GM21367 (cell line): ENCODE measurements at regions not wholly inside any gene's neighbourhood (a gene's known extent, or its start where the extent isn't known, plus 50 kb on each side); places are given as distances from the start of the nearest gene placed in this dataset.

Source experiments
- ATAC-seq: cut with Tn5 transposase; IDR thresholded peaks from one replicate; pipeline ENCODE4 v1.9.1; 2021; ENCODE audit not compliant: unreplicated experiment

- ATAC-seq, result no peak
These were observed 229.3 kb downstream of the SNX18 start for GRCh38 chr5:54746777-54747398.

GRCh38 chr5:54746346-54746745 is 228.8 kb downstream of the SNX18 start:
- no peak for ATAC-seq

DNA sequence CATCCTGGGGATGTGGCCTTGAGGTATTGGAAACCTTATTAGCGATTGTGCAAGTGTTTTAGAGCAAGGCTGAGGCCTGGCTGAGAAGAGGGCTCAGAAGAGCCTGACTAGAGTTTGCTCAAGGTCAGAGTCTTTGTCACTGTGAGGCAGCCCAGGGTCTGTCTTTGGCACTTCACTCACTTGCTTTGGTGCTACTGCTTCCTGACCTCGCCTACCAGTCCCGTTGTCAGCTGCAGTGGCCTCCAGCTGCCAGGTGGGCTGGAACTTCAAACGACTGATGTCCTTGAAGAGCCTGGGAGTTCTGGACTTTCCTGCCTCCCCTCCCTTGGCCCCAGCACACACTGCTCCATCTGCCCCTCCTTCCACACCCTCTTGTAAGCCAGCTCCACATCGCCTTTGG is 228.0 kb downstream of the SNX18 start:
- no peak for ATAC-seq

- ATAC-seq, result peak; percentile 91
These were observed 226.6 kb downstream of the SNX18 start for GRCh38 chr5:54743997-54744788.

GRCh38 chr5:54743581-54743980 is 226.0 kb downstream of the SNX18 start:
- ATAC-seq, result no peak

DNA sequence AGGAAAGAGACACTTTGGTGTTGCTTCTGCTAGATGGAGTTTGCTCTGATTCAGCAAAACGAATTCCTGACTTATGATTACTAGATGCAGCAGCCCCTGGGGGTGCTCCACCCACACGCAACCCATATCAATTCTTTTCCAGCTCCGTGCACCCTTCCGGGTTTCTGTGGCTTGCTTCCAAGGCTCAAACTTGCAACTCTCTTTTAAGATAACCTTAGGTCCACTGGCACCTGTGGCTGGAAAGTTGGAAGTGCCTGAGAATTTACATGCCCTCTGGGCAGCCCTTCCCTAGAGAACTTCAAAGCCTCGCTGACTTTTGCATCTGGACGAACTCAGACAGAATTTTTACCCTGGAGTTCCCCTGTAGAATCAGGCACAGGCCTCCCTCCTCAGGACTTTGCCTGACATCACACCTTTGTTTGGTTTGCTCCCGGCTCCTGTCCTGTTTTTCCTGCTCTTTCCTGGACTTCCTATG is 224.9 kb downstream of the SNX18 start:
- no peak for ATAC-seq

- ATAC-seq, result no peak
These were observed 224.2 kb downstream of the SNX18 start for GRCh38 chr5:54741711-54742110.

GRCh38 chr5:54740141-54740540 is 222.6 kb downstream of the SNX18 start:
- ATAC-seq, result no peak

- no peak for ATAC-seq
These were observed 221.8 kb downstream of the SNX18 start for GRCh38 chr5:54739371-54739770.

DNA sequence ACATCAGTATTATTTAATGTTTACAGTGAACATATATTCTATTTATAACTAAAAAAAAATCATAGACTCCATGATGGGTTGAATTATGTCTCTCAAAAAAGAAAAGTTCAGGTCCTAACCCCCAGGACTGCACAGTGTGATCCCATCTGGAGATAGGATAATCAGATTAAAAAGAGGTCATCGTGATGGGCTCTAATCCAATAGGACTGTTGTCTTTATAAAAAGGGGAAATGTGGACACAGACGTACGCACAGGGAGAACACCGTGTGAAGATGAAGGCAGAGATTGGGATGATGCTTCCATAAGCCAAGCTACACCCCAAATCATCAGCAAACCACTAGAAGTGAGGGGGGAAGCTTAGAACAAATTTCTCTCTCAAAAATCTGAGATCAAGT is 221.4 kb downstream of the SNX18 start:
- no peak for ATAC-seq

DNA sequence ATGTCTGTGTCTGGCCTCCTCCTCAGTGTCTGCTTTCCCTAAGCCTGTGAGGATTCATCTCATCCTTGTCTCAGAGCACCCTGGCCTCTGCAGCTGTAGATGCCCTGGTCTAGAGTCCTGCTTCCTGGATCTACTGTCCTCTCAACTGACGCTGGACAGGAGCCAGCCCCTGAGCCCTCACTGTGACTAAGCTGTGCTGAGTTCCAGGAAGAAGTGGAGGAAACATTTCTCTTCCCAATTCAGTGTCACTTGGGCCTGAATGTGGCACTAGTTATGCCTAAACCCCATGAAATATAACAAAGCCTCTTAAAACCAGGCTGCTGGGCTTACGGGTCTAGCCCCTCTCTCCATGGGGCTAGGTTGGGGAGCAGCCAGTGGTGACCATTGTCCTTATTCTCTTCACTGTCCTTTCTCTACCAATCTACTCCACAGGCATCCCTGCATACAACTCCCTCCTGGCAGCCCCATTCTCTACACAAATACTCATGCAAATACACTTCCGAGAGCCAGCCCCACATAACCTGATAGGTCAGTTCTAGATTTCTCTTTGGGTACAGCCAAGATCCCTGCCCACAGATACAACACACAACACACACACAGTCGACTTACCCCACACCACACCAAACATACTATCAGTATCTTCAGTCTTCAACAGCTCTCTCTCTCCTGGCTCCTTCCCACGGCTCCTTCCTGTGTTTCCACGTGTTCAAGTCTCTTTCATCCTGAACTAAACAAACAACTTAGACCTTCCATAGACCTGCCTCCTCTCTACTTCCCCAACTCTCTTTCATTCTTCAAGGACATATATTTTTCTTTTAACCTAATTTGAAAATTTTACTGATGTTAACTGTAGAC is 220.8 kb downstream of the SNX18 start:
- no peak for ATAC-seq

- no peak for ATAC-seq
These were observed 218.6 kb downstream of the SNX18 start for GRCh38 chr5:54736003-54736797.

DNA sequence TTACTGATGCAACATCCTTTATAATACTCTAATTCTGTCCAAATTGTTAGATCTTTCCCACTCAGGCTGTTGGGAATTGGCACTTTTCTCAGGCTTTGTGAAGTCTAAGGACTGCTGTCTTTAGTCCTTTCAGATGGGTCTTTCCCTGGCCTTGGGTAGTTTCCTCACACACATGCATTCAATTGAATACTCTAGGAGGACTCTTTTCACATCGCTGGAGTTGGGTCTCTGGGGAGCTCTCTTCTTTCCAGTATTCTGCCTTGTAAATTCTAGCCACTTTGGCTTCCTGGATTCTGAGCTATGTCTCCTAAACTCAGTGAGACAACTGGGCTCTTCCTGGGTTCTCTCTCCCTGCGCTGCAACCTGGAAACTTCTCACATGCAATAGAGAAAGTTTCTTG is 215.5 kb downstream of the SNX18 start:
- ATAC-seq, result no peak

DNA sequence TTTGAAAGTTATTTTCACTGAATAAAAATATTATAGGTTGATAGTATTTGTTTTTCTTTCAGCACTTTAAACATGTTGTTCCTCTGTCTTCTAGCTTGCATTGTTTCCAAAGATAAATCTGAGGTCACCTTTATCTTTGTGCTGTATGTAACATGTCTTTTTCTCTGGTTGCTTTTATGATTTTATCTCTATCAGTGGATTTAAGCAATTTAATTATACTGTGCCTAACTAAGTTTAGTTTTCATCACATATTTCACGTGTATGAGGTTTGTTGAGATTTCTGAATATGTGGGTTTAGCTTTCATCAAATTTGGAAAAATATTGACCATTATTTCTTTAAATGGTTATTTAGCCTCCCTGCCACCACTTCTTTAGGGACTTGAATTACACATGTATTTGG is 214.5 kb downstream of the SNX18 start:
- ATAC-seq, result no peak

DNA sequence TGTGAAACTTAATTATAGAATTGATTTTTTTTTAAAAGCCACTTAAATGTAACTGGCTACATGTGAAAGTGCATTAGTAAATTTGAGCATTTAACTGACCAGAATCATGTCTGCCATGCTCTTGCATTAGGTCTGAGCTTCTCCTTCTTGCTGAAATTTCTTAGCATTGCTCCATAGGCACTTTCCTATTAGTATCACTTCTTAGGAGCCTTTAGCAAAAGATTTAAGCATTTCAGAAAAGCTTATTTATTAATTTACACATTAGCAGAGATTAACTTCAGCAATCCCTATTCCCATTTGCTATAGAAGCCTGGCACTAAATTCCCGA is 211.0 kb downstream of the SNX18 start:
- no peak for ATAC-seq

DNA sequence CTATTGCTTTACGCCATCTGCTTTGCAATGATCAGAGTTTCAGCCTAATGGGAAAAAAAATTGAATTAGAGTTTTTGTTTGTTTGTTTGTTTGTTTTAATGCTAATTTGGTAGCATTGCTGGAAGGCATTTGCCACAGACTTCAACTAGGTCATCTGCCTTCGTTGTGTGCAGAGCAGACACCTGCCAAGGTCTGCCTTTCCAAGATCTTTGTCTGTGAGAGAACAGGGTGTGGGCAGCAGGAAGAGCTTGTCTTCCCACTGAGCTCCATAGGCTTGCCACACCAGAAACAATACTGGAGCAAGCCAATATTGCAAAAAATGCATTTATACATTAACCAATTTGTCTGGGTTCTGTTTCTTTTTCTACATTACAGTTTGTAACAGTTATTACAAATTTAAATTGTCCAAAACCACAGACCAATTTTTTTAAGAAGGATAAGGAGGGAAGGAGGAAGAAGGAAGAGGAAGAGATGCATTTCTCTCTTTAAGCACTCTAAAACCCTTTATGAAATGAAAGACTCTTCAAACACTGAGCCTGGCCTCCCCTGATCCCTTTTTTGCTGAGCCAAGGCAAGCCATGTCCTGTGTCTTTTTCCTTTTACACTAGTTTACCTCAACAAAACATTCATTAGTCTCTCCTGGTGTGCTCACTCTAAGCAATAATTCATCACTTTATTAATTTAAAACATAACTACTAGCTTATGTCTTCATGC is 210.5 kb downstream of the SNX18 start:
- no peak for ATAC-seq

DNA sequence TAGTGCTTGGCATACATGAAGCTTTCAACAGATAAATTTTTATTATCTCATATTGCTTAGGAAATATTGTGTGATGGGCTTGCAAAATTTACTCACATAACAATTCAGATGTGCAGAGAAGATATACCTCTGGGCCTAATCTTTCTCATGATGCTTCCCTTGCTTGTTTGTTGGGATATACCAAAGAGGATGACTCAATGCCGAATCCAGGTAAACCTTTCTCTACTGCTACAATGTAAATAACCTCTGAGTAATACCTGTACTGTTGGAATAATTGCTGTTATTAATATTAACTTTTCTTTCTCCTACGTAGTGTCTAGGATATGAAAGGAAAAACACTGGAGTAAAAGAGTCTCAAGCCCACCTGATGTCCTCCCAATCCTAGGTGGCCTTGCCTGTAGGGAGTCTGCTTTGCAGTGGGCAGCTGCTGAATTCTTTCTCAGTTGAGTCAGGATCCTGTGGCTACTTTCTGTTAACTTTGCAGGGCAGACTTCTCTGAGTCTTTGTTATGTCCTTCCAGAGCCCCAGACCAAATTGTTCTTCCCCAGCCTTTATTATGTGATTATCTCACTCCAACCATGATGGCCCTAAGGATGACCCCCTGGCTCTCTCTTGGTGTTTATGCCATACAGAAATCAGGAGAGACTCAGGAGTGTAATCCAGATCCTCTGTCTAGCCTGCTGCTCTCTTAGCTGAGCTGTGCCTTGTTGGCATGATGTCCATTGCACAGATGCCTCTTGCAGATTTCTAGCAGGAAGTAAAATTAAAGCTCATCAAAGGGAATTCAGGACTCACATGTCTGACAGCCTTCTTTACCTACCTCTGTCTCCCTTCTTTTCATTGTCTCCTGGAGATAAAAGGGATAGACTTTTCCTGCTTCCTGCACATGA is 208.1 kb downstream of the SNX18 start:
- no peak for ATAC-seq

- ATAC-seq, result no peak
These were observed 205.4 kb downstream of the SNX18 start for GRCh38 chr5:54722846-54723433.
